GM12864 (cell line): ENCODE measurements at regions not wholly inside any gene's neighbourhood (a gene's known extent, or its start where the extent isn't known, plus 50 kb on each side); places are given as distances from the start of the nearest gene placed in this dataset.
"Not testable (repeated sequence)": the region's sequence is repeated elsewhere in the genome, so short reads cannot be mapped to it uniquely, and the experiment has no call there.

Experiments
- DNase-seq: peaks from one replicate; pipeline ENCODE4 v3.0.0-alpha.2; 2011; ENCODE audit warnings: low read depth
- H3K4me3 ChIP-seq: 2 replicates; pipeline ENCODE4 v1.5.1; 2011; ENCODE audit warnings: mild to moderate bottlenecking, low read depth, low read length, control low read depth
- CTCF ChIP-seq: IDR thresholded peaks from 2 replicates; pipeline ENCODE4 v1.5.1; 2011; ENCODE audit warnings: low read depth, mild to moderate bottlenecking, moderate library complexity, low read length, control low read depth, inconsistent platforms; ENCODE audit errors: missing control alignments

- no peak for TF ChIP-seq CTCF
- DNase-seq = no peak
- no peak overlapping the region for H3K4me3 ChIP-seq
Observed at GRCh38 chrX:109920868-109921267, 82.0 kb upstream of the TMEM164 start.

- no peak for DNase-seq
- no peak for TF ChIP-seq CTCF
Observed at GRCh38 chrX:109922190-109922589, 80.7 kb upstream of the TMEM164 start.

GRCh38 chrX:109925003-109925402, 77.9 kb upstream of the TMEM164 start:
- not testable (repeated sequence) for DNase-seq

More at GRCh38 chrX:109922190-109922589, 80.7 kb upstream of the TMEM164 start:
- H3K4me3 ChIP-seq = no peak overlapping the region

GRCh38 chrX:109925656-109926055, 77.3 kb upstream of the TMEM164 start:
- TF ChIP-seq CTCF = no peak
- no peak for DNase-seq
- no peak overlapping the region for H3K4me3 ChIP-seq

More at GRCh38 chrX:109925003-109925402, 77.9 kb upstream of the TMEM164 start:
- not testable (repeated sequence) for H3K4me3 ChIP-seq

- TF ChIP-seq CTCF = no peak
- no peak for DNase-seq
- no peak overlapping the region for H3K4me3 ChIP-seq
Observed at GRCh38 chrX:109926118-109926517, 76.8 kb upstream of the TMEM164 start.

- H3K4me3 ChIP-seq = no peak overlapping the region
- no peak for TF ChIP-seq CTCF
- no peak for DNase-seq
Observed at GRCh38 chrX:109926743-109927662, 75.9 kb upstream of the TMEM164 start.

GRCh38 chrX:109927663-109928273, 75.1 kb upstream of the TMEM164 start:
- DNase-seq = no peak
- no peak for TF ChIP-seq CTCF
- no peak overlapping the region for H3K4me3 ChIP-seq
